K562 (cell line): ENCODE measurements at regions not wholly inside any gene's neighbourhood (a gene's known extent, or its start where the extent isn't known, plus 50 kb on each side); places are given as distances from the start of the nearest gene placed in this dataset.

Experiments
- ATAC-seq: fragments of 200-7000 bp; cut with Tn5 transposase; 3 replicates; pipeline ENCODE4 v1.9.1; 2020; ENCODE audit warnings: moderate library complexity
- BruUV-seq: library from RNA; stranded (reverse); fragments of 400-500 nt; replicated peaks from 2 replicates; lab custom pipeline; 2021; lab: Mats Ljungman, UMichigan
- CTCF ChIA-PET: fragments of 300-600 bp; formaldehyde crosslinking; extraction: SDS; loops from one replicate; lab custom pipeline; 2021; ENCODE audit warnings: low intra/inter-chr PET ratio; lab: Yijun Ruan, JAX
- POLR2A ChIA-PET: fragments of 300-600, 350-650 bp; sonication (Branson Sonifier 250); formaldehyde crosslinking; extraction: SDS; loops from one replicate; lab custom pipeline; 2021; ENCODE audit warnings: antibody characterized with exemption, inconsistent platforms; lab: Yijun Ruan, JAX
- DNase-seq, 4 experiments: peaks; one replicate each; pipeline versions ENCODE4 v3.0.0 to v3.0.0-alpha.2; 2011 to 2018; ENCODE audit warnings: low spot score in 3 of 4, mixed read lengths in 3 of 4; ENCODE audit errors: extremely low read depth in 1 of 4
- FAIRE-seq: peaks from 2 replicates; lab custom pipeline; 2011; peaks lifted over from hg19 to GRCh38; lab: Jason Lieb, UNC
- H2AFZ ChIP-seq: 2 replicates; pipeline ENCODE4 v1.6.0; 2011; ENCODE audit warnings: low read depth, low read length, control low read depth, inconsistent platforms
- H3K27ac ChIP-seq: fragments of 200-600 bp; 3 replicates; pipeline ENCODE4 v1.8.0; 2011; ENCODE audit warnings: low read depth, mild to moderate bottlenecking, control low read depth, inconsistent platforms, low read length, moderate library complexity, mixed read lengths; ENCODE audit errors: extremely low read depth
- H3K27me3 ChIP-seq, 2 experiments: fragments of 300-600 bp in 1 of 2; 2 replicates in 1 of 2; 3 replicates in 1 of 2; pipeline versions ENCODE4 v1.6.0 to v1.8.0; 2011; ENCODE audit warnings: inconsistent platforms in 2 of 2, low read length in 2 of 2, mild to moderate bottlenecking in 1 of 2, mixed read lengths in 1 of 2, moderate library complexity in 1 of 2; ENCODE audit not compliant: control insufficient read depth in 2 of 2, insufficient read depth in 2 of 2
- H3K36me3 ChIP-seq: fragments of 300-600 bp; 3 replicates; pipeline ENCODE4 v1.8.0; 2011; ENCODE audit warnings: mild to moderate bottlenecking, low read length, inconsistent platforms; ENCODE audit not compliant: control insufficient read depth, insufficient read depth
- H3K4me1 ChIP-seq, 2 experiments: fragments of 200-600 bp in 1 of 2; replicated peaks in 1 of 2; 2 replicates in 1 of 2; 3 replicates in 1 of 2; pipeline versions ENCODE4 v1.5.1 to v1.8.0; 2011; ENCODE audit warnings: inconsistent platforms in 2 of 2, low read length in 2 of 2, mild to moderate bottlenecking in 1 of 2, mixed read lengths in 1 of 2, moderate library complexity in 1 of 2; ENCODE audit not compliant: control insufficient read depth in 2 of 2, insufficient read depth in 2 of 2
- H3K4me2 ChIP-seq: 2 replicates; pipeline ENCODE4 v1.6.1; 2011; ENCODE audit warnings: low read length, control low read depth, inconsistent platforms, mixed read lengths; ENCODE audit not compliant: insufficient read depth
- H3K4me3 ChIP-seq: fragments of 200-600 bp; sonication (generic), shearing (Covaris generic); 2 replicates; pipeline ENCODE4 v1.5.1; 2016; ENCODE audit warnings: control low read depth, inconsistent platforms
- H3K79me2 ChIP-seq: fragments of 200-600 bp; 3 replicates; pipeline ENCODE4 v1.8.0; 2011; ENCODE audit warnings: low read length, inconsistent platforms; ENCODE audit not compliant: control insufficient read depth, insufficient read depth
- H3K9ac ChIP-seq, 2 experiments: 2 replicates each; pipeline versions ENCODE4 v1.6.0 to v1.6.1; 2011; ENCODE audit warnings: low read depth in 2 of 2, low read length in 2 of 2, control low read depth in 1 of 2, inconsistent platforms in 1 of 2, mild to moderate bottlenecking in 1 of 2, mixed read lengths in 1 of 2; ENCODE audit not compliant: insufficient read depth in 1 of 2
- H3K9me1 ChIP-seq: one replicate; pipeline ENCODE4 v1.6.0; 2011; ENCODE audit warnings: inconsistent platforms, mild to moderate bottlenecking, low read length, moderate library complexity; ENCODE audit not compliant: control insufficient read depth, insufficient read depth
- H3K9me3 ChIP-seq: replicated peaks from 2 replicates; pipeline ENCODE4 v1.5.1; 2011; ENCODE audit warnings: low read depth, low read length, inconsistent platforms; ENCODE audit not compliant: control insufficient read depth, insufficient read depth
- H4K20me1 ChIP-seq: replicated peaks from 2 replicates; pipeline ENCODE4 v1.6.1; 2011; ENCODE audit warnings: low read length, inconsistent platforms, mixed read lengths; ENCODE audit not compliant: control insufficient read depth, insufficient read depth
- BRD4 ChIP-seq: fragments of 200-600 bp; sonication (generic); IDR thresholded peaks from 2 replicates; pipeline ENCODE4 v1.6.1; 2017; ENCODE audit warnings: inconsistent platforms
- CEBPB ChIP-seq: fragments of 450-650 bp; IDR thresholded peaks from 2 replicates; pipeline ENCODE4 v1.6.1; 2016; ENCODE audit warnings: missing genetic modification characterization, missing compliant biosample characterization
- HMBOX1 ChIP-seq: sonication (generic); IDR thresholded peaks from 2 replicates; pipeline ENCODE4 v1.6.1; 2016
- MYNN ChIP-seq, 2 experiments: sonication (generic); formaldehyde crosslinking in 1 of 2; IDR thresholded peaks; 2 replicates each; pipeline versions ENCODE4 v1.5.0 to v1.6.1; 2016 to 2020; ENCODE audit warnings: antibody characterized with exemption in 1 of 2, missing genetic modification reagents in 1 of 2
- SMAD1 ChIP-seq: fragments of 150-350 bp; IDR thresholded peaks from 2 replicates; pipeline ENCODE4 v1.6.1; 2014; ENCODE audit warnings: low read length, low read depth; ENCODE audit not compliant: partially characterized antibody
- ZBTB11 ChIP-seq, 3 experiments: fragments of 200-800 bp in 1 of 3; fragments of 250-450 bp in 1 of 3; fragments of 450-650 bp in 1 of 3; sonication (Bioruptor Pico) in 1 of 3; sonication (Bioruptor generic) in 1 of 3; formaldehyde crosslinking in 1 of 3; IDR thresholded peaks; 2 replicates each; pipeline versions ENCODE4 v1.6.1 to v1.8.0; 2016 to 2022; ENCODE audit warnings: mild to moderate bottlenecking in 2 of 3, missing genetic modification characterization in 2 of 3, missing compliant biosample characterization in 1 of 3, moderate library complexity in 1 of 3
- ZNF384 ChIP-seq: IDR thresholded peaks from 2 replicates; pipeline ENCODE4 v1.6.1; 2012; ENCODE audit warnings: low read depth, low read length, improper control_type of control experiment
- WGBS: fragments of 100-300 bp; shearing (Covaris generic); methylation state at CpG from one replicate; pipeline ENCODE4 v1.1.6; 2016; ENCODE audit warnings: low coverage, mixed read lengths; ENCODE audit not compliant: insufficient coverage; ENCODE audit errors: missing lambda C conversion rate; 5-methylcytosine and 5-hydroxymethylcytosine counted together
- in situ Hi-C: fragments of 300-500 bp; cut with MboI; formaldehyde crosslinking; loops from 4 replicates; pipeline ENCODE4 v1.15.0; 2018; ENCODE audit warnings: inconsistent platforms, mixed read lengths
- intact Hi-C: fragments of 100-400 bp; cut with micrococcal nuclease; formaldehyde crosslinking; loops from 2 replicates; pipeline ENCODE4 v1.14.2; 2022
- TF ChIP-seq, protein P1 (sequence below), 2 experiments: fragments of 450-650 bp; formaldehyde crosslinking in 1 of 2; IDR thresholded peaks; 2 replicates each; pipeline versions ENCODE4 v1.4.0 to v1.6.1; 2014 to 2020; ENCODE audit warnings: mild to moderate bottlenecking in 2 of 2, borderline replicate concordance in 1 of 2, low read depth in 1 of 2

DNA sequence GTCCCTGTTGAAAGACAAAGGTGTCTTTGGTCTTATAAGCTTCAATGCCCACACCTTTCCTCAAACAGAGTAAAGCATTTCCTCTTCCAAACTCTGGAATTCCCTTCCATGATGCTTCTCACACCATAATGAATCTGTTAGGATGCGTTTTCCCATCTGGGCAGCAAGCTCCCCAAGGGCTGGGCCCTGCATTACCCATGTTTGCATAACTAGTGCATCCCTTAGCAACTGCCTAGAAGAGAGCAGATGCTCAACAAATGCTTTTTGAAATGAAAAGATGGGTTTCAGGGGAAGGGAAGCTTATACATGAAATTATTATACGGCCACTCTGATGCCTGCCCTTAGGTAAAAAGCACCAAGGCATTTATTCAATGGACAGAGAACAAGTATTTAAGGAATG is 124.5 kb upstream of the CCL2 start (continued):
- no peak for TF ChIP-seq BRD4
- TF ChIP-seq HMBOX1, result no peak
- no peak for TF ChIP-seq CEBPB (tag)

DNA sequence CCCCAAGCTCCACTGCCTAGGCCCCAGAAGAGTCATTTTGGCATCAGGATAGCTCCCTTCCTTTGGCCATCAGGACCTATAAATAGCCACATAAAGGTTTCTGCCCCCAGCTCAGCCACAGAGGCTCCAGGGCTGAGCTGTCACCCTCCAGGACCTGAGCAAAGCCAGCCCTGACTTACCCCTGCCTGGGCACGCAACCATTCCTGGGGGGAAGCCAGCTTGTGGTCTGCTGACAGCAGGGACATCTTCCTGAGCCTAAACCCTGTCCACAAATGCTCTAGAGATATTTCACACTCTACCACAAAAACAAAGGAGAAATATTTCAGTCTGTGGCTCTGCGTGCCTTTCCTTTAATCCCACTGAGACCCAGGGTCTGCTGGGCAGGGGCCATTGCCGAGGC is 123.7 kb upstream of the CCL2 start:
- Histone ChIP-seq H4K20me1 (no peaks in the 10 kb centered on the region), H3K4me2 (no peak overlapping the region), H3K36me3 (no peaks in the 10 kb centered on the region), H3K9me1 (no peaks in the 10 kb centered on the region), H3K9me3 (no peaks in the 10 kb centered on the region), H3K4me1 (no peaks in the 10 kb centered on the region), H3K9ac (no peak overlapping the region), H3K27ac (no peak overlapping the region), H3K27me3 (peaks cover 0 to 5% of the 10 kb centered on the region in 2 experiments; a peak in 2 of 5 replicates), H3K4me3 (no peak overlapping the region), H2AFZ (no peak overlapping the region), H3K79me2 (no peaks in the 10 kb centered on the region)
- no TSS peak for BruUV-seq
- in situ Hi-C loops, result no loop called here
- DNase-seq, result no peak
- no peak for FAIRE-seq
- ChIA-PET POLR2A (interaction anchor here (0.7 to 1.4 kb wide), 2 partner anchors 10 to 307 kb away, joined by 3 to 4 read pairs; no protein-coding TSS in a partner anchor), CTCF (no interaction called here)
- ATAC-seq, result no peak
- intact Hi-C loops, result no loop called here
- 0% methylated on average over 3 of the region's 3 CpGs for whole genome bisulfite sequencing
- no peak for TF ChIP-seq ZBTB11 (CRISPR knock-in tag; IDR thresholded peaks at IDR 0.05)
- no peak for TF ChIP-seq SMAD1
- TF ChIP-seq MYNN (IDR thresholded peaks at IDR 0.05), result no peak
- no peak for TF ChIP-seq MYNN (CRISPR knock-in tag; IDR thresholded peaks at IDR 0.05)
- TF ChIP-seq, protein P1, sequence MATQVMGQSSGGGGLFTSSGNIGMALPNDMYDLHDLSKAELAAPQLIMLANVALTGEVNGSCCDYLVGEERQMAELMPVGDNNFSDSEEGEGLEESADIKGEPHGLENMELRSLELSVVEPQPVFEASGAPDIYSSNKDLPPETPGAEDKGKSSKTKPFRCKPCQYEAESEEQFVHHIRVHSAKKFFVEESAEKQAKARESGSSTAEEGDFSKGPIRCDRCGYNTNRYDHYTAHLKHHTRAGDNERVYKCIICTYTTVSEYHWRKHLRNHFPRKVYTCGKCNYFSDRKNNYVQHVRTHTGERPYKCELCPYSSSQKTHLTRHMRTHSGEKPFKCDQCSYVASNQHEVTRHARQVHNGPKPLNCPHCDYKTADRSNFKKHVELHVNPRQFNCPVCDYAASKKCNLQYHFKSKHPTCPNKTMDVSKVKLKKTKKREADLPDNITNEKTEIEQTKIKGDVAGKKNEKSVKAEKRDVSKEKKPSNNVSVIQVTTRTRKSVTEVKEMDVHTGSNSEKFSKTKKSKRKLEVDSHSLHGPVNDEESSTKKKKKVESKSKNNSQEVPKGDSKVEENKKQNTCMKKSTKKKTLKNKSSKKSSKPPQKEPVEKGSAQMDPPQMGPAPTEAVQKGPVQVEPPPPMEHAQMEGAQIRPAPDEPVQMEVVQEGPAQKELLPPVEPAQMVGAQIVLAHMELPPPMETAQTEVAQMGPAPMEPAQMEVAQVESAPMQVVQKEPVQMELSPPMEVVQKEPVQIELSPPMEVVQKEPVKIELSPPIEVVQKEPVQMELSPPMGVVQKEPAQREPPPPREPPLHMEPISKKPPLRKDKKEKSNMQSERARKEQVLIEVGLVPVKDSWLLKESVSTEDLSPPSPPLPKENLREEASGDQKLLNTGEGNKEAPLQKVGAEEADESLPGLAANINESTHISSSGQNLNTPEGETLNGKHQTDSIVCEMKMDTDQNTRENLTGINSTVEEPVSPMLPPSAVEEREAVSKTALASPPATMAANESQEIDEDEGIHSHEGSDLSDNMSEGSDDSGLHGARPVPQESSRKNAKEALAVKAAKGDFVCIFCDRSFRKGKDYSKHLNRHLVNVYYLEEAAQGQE (IDR thresholded peaks at IDR 0.05; ENCODE audit: borderline replicate concordance), result no peak
- TF ChIP-seq, protein P1 (CRISPR knock-in tag; IDR thresholded peaks at IDR 0.05; ENCODE audit: low read depth), result no peak
- TF ChIP-seq ZNF384, result no peak
